Testis (tissue), 2 donors: ENCODE measurements at regions not wholly inside any gene's neighbourhood (a gene's known extent, or its start where the extent isn't known, plus 50 kb on each side); places are given as distances from the start of the nearest gene placed in this dataset.

ENCODE experiments used
- DNase-seq: peaks from one replicate; pipeline ENCODE4 v3.0.0-alpha.2; 2019
- H3K27ac ChIP-seq, 2 donors: fragments of 200-600 bp; sonication (generic); one replicate each; pipeline ENCODE4 v1.5.1; 2019
- H3K27me3 ChIP-seq: fragments of 200-600 bp; sonication (generic); one replicate; pipeline ENCODE4 v1.5.1; 2019
- H3K36me3 ChIP-seq: fragments of 200-600 bp; sonication (generic); one replicate; pipeline ENCODE4 v1.5.1; 2017; ENCODE audit warnings: low read depth; ENCODE audit errors: missing control alignments
- H3K4me1 ChIP-seq: fragments of 200-600 bp; sonication (generic); one replicate; pipeline ENCODE4 v1.5.1; 2019
- H3K4me3 ChIP-seq, 2 donors: fragments of 200-600 bp; sonication (generic); one replicate each; pipeline ENCODE4 v1.5.1; 2017 to 2019
- H3K9me3 ChIP-seq: fragments of 200-600 bp; sonication (generic); one replicate; pipeline ENCODE4 v1.5.1; 2017
- CTCF ChIP-seq, 3 experiments: fragments of 450-650 bp in 2 of 3; fragments of 200-600 bp in 1 of 3; sonication (generic) in 1 of 3; IDR thresholded peaks; one replicate each; pipeline ENCODE4 v1.5.1; 2016 to 2019; ENCODE audit warnings: antibody characterized with exemption in 3 of 3, mild to moderate bottlenecking in 2 of 3, moderate library complexity in 1 of 3
- POLR2A ChIP-seq: fragments of 450-650 bp; IDR thresholded peaks from one replicate; pipeline ENCODE4 v1.6.1; 2017; ENCODE audit warnings: antibody characterized with exemption, mild to moderate bottlenecking, moderate library complexity
- WGBS, 2 donors: methylation state at CpG; one replicate each; pipeline ENCODE4 v1.1.5; 2018; 5-methylcytosine and 5-hydroxymethylcytosine counted together
- intact Hi-C: fragments of 100-400 bp; cut with DNase I; formaldehyde crosslinking; loops from one replicate; pipeline ENCODE4 v1.15.1; 2023; ENCODE audit warnings: low total_unique reads

- TF ChIP-seq POLR2A (no peak), CTCF (IDR thresholded peaks at IDR 0.05) (no peak)
- DNase-seq = no peak
- Histone ChIP-seq H3K4me3 (no peak overlapping the region), H3K4me1 (no peaks in the 10 kb centered on the region), H3K9me3 (no peaks in the 10 kb centered on the region), H3K36me3 (no peaks in the 10 kb centered on the region), H3K27me3 (no peaks in the 10 kb centered on the region), H3K27ac (no peak overlapping the region)
- intact Hi-C loops = no loop called here
- 75 to 76% methylated on average over 6 of the region's 6 CpGs for WGBS, 2 donors
Observed at GRCh38 chr1:83086986-83087512, 911.9 kb downstream of the TTLL7 start.

GRCh38 chr1:83086346-83086745 is 912.6 kb downstream of the TTLL7 start:
- Histone ChIP-seq H3K9me3 (no peaks in the 10 kb centered on the region), H3K4me1 (no peaks in the 10 kb centered on the region), H3K27ac (no peak overlapping the region), H3K4me3 (no peak overlapping the region), H3K36me3 (no peaks in the 10 kb centered on the region), H3K27me3 (no peaks in the 10 kb centered on the region)
- 26 to 29% methylated on average over 2 of the region's 2 CpGs for WGBS, 2 donors
- intact Hi-C loops = no loop called here
- DNase-seq = peak; percentile 15
- TF ChIP-seq POLR2A (no peak), CTCF (IDR thresholded peaks at IDR 0.05) (no peak)

GRCh38 chr1:83083589-83084224 is 915.2 kb downstream of the TTLL7 start:
- H3K4me3 ChIP-seq = no peak overlapping the region

GRCh38 chr1:83077411-83077810 is 921.5 kb downstream of the TTLL7 start:
- TF ChIP-seq POLR2A (no peak), CTCF (IDR thresholded peaks at IDR 0.05) (no peak)
- intact Hi-C loops = no loop called here
- H3K27ac ChIP-seq = no peak overlapping the region
- H3K4me3 ChIP-seq = no peak overlapping the region
- DNase-seq = no peak
- no peaks in the 10 kb centered on the region for H3K4me1 ChIP-seq
- 86 to 89% methylated on average over 2 of the region's 2 CpGs for WGBS, 2 donors
- no peaks in the 10 kb centered on the region for H3K9me3 ChIP-seq
- H3K36me3 ChIP-seq = no peaks in the 10 kb centered on the region
- no peaks in the 10 kb centered on the region for H3K27me3 ChIP-seq

More at GRCh38 chr1:83083589-83084224, 915.2 kb downstream of the TTLL7 start:
- TF ChIP-seq CTCF (IDR thresholded peaks at IDR 0.05) = no peak
- no peak for TF ChIP-seq POLR2A
- H3K36me3 ChIP-seq = no peaks in the 10 kb centered on the region
- no peak for DNase-seq
- no peak overlapping the region for H3K27ac ChIP-seq
- no peaks in the 10 kb centered on the region for H3K4me1 ChIP-seq
- H3K9me3 ChIP-seq = no peaks in the 10 kb centered on the region
- 77 to 83% methylated on average over 2 of the region's 2 CpGs for WGBS, 2 donors
- no peaks in the 10 kb centered on the region for H3K27me3 ChIP-seq
- intact Hi-C loops = no loop called here

GRCh38 chr1:83075107-83075506 is 923.8 kb downstream of the TTLL7 start:
- intact Hi-C loops = no loop called here
- H3K4me1 ChIP-seq = no peaks in the 10 kb centered on the region
- H3K9me3 ChIP-seq = no peaks in the 10 kb centered on the region
- 85 to 89% methylated on average over 1 of the region's 1 CpG for WGBS, 2 donors
- DNase-seq = no peak
- no peak overlapping the region for H3K4me3 ChIP-seq
- H3K36me3 ChIP-seq = no peaks in the 10 kb centered on the region
- TF ChIP-seq CTCF (IDR thresholded peaks at IDR 0.05) (no peak), POLR2A (no peak)
- no peak overlapping the region for H3K27ac ChIP-seq
- no peaks in the 10 kb centered on the region for H3K27me3 ChIP-seq
